ENCODE measurements at regions not wholly inside any gene's neighbourhood (a gene's known extent, or its start where the extent isn't known, plus 50 kb on each side); places are given as distances from the start of the nearest gene placed in this dataset.

DNA sequence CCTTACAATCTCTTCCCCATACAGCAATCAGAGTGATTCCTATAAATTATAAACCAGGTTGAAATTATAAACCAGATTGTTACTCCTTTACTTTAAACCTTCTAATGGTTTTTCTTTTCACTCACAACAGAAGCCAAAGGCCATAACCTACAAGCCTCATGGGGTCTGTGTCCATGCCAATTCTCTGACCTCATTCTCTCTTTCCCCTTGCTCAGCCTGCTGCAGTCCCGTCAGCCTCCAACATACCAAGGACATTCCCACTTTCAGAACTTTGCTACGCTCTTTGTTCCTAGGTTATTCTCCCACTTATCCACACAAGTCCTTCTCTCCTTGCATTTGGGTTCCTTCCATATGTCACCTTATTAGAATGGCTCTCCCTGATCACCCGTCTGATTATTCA, 277.9 kb upstream of the TCF21 start:
- Histone ChIP-seq H3K4me3 (replicated peaks in 1 of 3; ENCODE audit: insufficient read depth in 1 of 3, low read depth in 1 of 3, low read length in 3 of 3) (no peak overlapping the region), H4K20me1 (replicated peaks; ENCODE audit: control insufficient read depth, extremely low read depth, insufficient read depth, low read length) (no peaks in the 10 kb centered on the region), H3K9me1 (replicated peaks; ENCODE audit: control insufficient read depth, extremely low read depth, insufficient read depth, low read length) (no peaks in the 10 kb centered on the region), H3K27ac (ENCODE audit: insufficient read depth, low read depth, low read length) (no peak overlapping the region), H3K36me3 (ENCODE audit: control insufficient read depth in 2 of 2, extremely low read depth in 1 of 2, insufficient read depth in 2 of 2, low read length in 2 of 2) (no peaks in the 10 kb centered on the region), H3K9ac (replicated peaks; ENCODE audit: extremely low read depth, insufficient read depth, low read length) (no peak overlapping the region), H3K4me1 (ENCODE audit: control insufficient read depth, extremely low read depth, insufficient read depth, low read length) (peaks cover 5% of the 10 kb centered on the region), H3K27me3 (ENCODE audit: control insufficient read depth in 2 of 2, insufficient read depth in 2 of 2, low read length in 2 of 2) (no peaks in the 10 kb centered on the region), H3K79me2 (ENCODE audit: control insufficient read depth, insufficient read depth, low read length) (no peaks in the 10 kb centered on the region), H3K9me3 (replicated peaks; ENCODE audit: control insufficient read depth, insufficient read depth, low read length) (no peaks in the 10 kb centered on the region), H2AFZ (ENCODE audit: low read depth, low read length) (no peak overlapping the region), H3K4me2 (ENCODE audit: insufficient read depth, low read length) (no peak overlapping the region)
- TF ChIP-seq GATA2 (IDR thresholded peaks at IDR 0.05; ENCODE audit: insufficient read depth, insufficient read length, low read depth, low read length) (no peak), POLR2AphosphoS5 (IDR thresholded peaks at IDR 0.05; ENCODE audit: insufficient read depth, low read depth, low read length) (no peak), FOS (IDR thresholded peaks at IDR 0.05; ENCODE audit: borderline replicate concordance, insufficient read depth, low read length) (no peak), POLR2A (IDR thresholded peaks at IDR 0.05; ENCODE audit: low read depth, low read length) (no peak), EZH2 (IDR thresholded peaks at IDR 0.05; ENCODE audit: borderline replicate concordance, low read depth, low read length, severe bottlenecking) (no peak), MYC (IDR thresholded peaks at IDR 0.05; ENCODE audit: low read depth, low read length) (no peak), JUN (IDR thresholded peaks at IDR 0.05; ENCODE audit: borderline replicate concordance, insufficient read depth, insufficient read length, low read depth) (no peak)
- TF ChIP-seq, protein P1, sequence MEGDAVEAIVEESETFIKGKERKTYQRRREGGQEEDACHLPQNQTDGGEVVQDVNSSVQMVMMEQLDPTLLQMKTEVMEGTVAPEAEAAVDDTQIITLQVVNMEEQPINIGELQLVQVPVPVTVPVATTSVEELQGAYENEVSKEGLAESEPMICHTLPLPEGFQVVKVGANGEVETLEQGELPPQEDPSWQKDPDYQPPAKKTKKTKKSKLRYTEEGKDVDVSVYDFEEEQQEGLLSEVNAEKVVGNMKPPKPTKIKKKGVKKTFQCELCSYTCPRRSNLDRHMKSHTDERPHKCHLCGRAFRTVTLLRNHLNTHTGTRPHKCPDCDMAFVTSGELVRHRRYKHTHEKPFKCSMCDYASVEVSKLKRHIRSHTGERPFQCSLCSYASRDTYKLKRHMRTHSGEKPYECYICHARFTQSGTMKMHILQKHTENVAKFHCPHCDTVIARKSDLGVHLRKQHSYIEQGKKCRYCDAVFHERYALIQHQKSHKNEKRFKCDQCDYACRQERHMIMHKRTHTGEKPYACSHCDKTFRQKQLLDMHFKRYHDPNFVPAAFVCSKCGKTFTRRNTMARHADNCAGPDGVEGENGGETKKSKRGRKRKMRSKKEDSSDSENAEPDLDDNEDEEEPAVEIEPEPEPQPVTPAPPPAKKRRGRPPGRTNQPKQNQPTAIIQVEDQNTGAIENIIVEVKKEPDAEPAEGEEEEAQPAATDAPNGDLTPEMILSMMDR (IDR thresholded peaks at IDR 0.05; ENCODE audit: extremely low read depth in 1 of 2, insufficient read depth in 1 of 2, low read depth in 1 of 2, low read length in 2 of 2): no peak
- TF ChIP-seq, protein P2, sequence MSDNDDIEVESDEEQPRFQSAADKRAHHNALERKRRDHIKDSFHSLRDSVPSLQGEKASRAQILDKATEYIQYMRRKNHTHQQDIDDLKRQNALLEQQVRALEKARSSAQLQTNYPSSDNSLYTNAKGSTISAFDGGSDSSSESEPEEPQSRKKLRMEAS (IDR thresholded peaks at IDR 0.05; ENCODE audit: insufficient read depth, insufficient read length): no peak
- FAIRE-seq (no peak), DNase-seq (ENCODE audit: low read depth, low spot score) (no peak)
- no TSS peak for BruUV-seq (replicated peaks)
- ChIA-PET CTCF (no interaction called here), POLR2A (no interaction called here)
- dilution Hi-C loops (cut with MboI; ENCODE audit: extremely low pct_ligation_motif_present, low sequenced_read_pairs) (no loop called here), intact Hi-C loops (cut with micrococcal nuclease) (no loop called here)
